ENCODE measurements at regions not wholly inside any gene's neighbourhood (a gene's known extent, or its start where the extent isn't known, plus 50 kb on each side); places are given as distances from the start of the nearest gene placed in this dataset.
"Not testable (repeated sequence)": the region's sequence is repeated elsewhere in the genome, so short reads cannot be mapped to it uniquely, and the experiment has no call there.

DNA sequence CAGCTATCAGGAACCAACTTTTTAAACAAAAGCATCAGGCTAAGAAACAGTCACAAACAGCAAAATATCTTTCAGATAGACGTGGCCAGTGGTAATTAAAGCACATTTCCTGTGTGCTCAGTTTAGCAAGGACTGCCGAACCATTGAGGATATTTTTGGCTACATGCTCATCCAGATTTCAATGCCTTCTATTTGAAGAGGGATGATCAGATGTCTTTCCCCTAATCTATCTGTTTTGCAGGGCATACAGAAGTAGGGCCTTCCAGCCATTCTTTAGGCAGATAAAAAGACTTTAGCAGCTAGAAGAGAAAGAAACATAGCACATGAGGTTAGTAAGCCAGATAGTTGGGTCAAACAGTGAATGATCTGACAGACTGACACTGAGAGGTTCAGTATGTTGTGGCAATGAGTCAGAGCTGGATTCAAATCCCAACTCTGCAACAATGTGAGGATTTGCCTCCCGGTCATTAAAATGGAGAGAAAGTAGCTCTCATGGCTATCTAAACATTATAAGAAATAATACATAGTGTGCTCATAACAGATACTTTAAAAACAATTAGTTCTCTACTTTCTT lies 100.0 kb upstream of the PRKG2 start:
- no peak for DNase-seq (ENCODE audit: low read depth in 2 of 2)

DNA sequence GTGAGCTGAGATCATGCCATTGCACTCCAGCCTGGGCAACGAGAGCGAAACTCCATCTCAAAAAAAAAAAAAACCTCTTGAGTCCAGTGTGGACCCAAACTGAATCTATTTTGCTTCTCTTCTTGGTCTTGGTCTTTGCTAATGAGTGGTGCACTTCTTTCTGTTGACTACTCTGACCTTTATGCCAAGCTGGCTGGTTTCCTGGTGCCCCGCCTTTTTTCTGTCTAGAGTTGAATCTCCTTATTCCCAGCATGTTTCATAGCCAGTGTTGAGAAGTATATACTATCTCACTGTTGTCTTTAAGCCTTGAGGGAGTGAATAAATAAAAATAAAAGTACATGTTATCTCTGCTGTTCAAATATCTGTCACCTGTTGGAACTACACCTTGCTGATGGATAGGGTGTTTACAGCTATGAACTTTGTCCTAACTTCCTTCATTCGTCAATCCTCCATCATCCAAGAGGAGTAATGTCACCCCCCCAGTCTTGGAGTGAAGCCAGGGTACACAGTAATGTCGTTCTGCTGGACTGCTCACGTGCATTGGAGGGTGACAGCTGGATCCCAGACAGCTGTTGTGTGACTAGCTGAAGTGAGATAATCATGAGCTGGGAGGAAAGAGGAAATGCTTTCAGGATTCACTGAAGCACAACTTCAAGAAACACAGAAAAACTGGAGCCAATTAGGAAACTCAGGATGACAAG lies 99.3 kb upstream of the PRKG2 start:
- no peak for DNase-seq (ENCODE audit: low read depth in 2 of 2)

DNA sequence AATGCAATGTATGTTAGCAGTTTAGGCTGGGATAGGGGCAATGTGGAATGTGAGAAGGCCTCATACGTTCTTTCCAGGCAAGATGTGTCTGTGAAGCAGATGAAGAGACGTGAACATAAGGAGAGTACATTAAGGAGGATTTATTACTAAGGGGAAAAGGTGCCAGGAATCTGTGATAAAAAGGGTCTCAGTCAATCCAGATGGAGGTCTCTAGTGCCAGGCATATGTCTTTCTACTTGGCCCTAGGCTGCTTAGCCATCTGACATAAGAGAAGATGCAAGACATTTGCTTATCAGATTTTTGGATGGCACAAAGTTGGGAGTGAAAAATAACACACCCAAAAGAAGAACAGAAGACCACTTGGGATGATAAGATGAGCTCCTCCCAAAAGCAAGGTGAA lies 93.0 kb upstream of the PRKG2 start:
- DNase-seq (ENCODE audit: low read depth in 2 of 2) = no peak

DNA sequence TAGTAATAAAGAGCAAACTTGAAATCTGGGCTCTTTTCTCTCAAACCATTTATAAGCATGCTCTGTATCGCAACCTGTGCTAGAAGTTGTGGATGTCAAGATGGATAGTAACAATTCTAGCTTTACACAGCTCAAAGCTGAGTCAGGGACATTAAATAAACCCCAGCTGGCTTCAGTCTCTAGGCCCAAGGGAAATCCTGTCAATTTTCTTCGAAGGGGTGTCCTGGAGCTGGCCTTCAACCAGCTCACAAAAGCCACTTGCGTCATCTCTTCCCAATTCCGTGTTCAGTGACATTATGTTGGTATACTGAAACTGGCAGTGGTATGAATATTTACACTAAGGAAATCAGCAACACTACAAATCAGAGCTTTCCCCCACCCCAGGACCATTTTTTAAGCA lies 89.8 kb upstream of the PRKG2 start:
- DNase-seq (ENCODE audit: low read depth in 2 of 2) = no peak

GRCh38 chr4:81300352-81300751 lies 85.3 kb upstream of the PRKG2 start:
- not testable (repeated sequence) for DNase-seq (ENCODE audit: low read depth in 2 of 2)

DNA sequence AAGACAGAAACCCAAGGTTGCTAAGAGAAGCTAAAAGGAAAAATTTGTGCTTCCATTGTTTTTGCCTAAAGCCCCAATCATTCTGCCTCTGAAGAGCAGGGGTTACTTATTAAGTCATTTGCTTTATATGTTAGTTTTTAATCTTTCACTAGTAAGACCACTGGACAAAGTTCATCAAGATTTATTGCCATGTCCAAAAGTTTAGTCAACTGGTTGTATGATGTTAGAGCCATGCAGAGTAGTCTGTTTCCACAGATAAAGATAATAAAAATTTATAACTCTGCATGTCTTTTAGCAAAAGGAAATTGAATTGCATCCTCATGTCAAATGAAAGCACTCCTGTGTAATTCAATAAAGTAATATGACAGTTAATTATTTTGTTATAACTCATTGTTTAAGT lies 75.8 kb upstream of the PRKG2 start:
- no peak for DNase-seq (ENCODE audit: low read depth in 2 of 2)

DNA sequence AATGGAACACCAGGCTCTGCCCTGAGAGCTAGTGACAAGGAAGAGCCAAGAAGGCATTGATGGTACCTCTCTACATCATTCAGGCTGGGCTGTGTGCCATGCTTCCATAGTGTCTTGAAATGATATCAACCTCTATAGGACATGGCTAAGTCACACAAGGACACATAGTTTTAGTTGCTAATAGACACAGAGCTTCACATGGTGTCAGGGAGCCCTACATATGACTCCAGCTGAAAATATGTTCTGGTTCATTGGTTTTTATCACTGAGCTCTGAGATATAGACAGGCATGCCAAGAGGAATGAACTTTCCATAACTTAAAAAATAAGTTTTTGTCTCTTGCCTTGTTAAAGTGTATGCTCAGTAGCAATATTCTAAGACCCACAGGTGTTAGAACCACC lies 72.1 kb upstream of the PRKG2 start:
- DNase-seq (ENCODE audit: low read depth in 2 of 2) = no peak

- DNase-seq (ENCODE audit: low read depth in 2 of 2) = no peak
Observed at GRCh38 chr4:81282131-81282530, 67.1 kb upstream of the PRKG2 start.

- DNase-seq (ENCODE audit: low read depth in 2 of 2) = no peak
Observed at GRCh38 chr4:81274460-81274859, 59.4 kb upstream of the PRKG2 start.

DNA sequence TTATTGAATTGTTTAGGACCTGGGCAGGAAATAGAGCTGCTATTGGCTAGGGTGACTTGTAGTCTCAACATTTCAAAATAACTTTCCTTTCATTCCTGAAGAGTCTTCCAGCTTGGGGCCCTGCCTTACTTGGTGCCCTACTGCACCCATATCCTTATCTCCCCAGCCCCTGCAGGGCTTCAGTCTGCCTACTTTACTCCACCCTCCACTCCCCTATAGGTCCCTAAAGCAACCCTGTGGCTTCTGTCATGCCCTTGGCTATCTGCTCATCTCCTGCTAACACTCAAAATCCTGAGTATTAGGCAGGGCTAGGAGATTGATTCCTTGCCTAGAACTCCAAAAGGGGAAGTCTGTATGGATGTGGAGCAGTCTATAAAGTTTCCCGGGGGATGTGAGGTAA lies 57.6 kb upstream of the PRKG2 start:
- no peak for DNase-seq (ENCODE audit: low read depth in 2 of 2)

All from dermis microvascular lymphatic vessel endothelial cell (primary cell).